NCI-H2171 (cell line): ENCODE measurements at regions not wholly inside any gene's neighbourhood (a gene's known extent, or its start where the extent isn't known, plus 50 kb on each side); places are given as distances from the start of the nearest gene placed in this dataset.

Source experiments
- DNase-seq: peaks from one replicate; lab custom pipeline; 2025; lab: John Stamatoyannopoulos, UW

GRCh38 chr5:165829504-165829903 is 2324.1 kb downstream of the MAT2B start:
- DNase-seq, result no peak

GRCh38 chr5:165834891-165835290 is 2329.5 kb downstream of the MAT2B start:
- DNase-seq, result no peak

GRCh38 chr5:165836046-165836445 is 2330.6 kb downstream of the MAT2B start:
- DNase-seq, result no peak

- DNase-seq, result no peak
Observed at GRCh38 chr5:165837286-165837685, 2331.9 kb downstream of the MAT2B start.

GRCh38 chr5:165844571-165844970 is 2339.2 kb downstream of the MAT2B start:
- no peak for DNase-seq

DNA sequence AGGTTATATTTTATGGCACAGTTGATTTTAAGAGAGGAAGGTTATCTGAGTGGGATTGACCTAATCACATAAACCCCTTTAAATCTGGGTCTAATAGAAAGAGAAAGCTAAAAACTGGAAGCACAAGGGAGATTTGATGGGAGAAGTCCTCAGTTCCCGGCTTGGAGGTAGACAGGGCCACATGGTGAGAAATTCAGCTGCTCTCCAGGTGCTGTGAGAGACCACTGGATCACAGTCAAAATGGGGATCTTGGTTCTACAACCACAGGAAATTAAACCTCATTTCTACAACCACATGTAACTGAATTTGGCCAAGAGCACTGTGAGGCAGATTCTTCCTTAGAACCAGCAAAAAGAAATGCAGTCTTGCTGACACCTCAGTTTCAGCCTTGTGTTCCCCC is 2352.7 kb downstream of the MAT2B start:
- no peak for DNase-seq

DNA sequence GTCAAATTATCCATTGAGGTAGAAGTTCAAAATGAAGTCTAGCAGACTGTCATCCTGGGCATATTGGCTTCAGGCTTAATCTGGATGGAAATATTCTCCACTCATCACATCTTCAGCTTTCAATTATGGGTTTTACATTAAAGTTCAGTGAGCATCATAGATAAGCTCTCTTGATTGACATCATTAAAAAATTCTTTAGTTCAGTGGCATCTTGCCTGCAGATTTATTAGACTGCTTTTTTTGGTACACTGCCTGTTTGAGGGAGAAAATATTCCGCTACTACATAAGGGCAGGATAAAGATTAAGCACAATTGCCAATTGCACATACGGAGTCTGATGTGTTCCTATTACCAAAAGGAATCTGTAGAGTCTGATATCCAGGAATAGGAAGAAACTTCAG is 2353.8 kb downstream of the MAT2B start:
- DNase-seq, result no peak

GRCh38 chr5:165863239-165863638 is 2357.8 kb downstream of the MAT2B start:
- DNase-seq, result no peak

DNA sequence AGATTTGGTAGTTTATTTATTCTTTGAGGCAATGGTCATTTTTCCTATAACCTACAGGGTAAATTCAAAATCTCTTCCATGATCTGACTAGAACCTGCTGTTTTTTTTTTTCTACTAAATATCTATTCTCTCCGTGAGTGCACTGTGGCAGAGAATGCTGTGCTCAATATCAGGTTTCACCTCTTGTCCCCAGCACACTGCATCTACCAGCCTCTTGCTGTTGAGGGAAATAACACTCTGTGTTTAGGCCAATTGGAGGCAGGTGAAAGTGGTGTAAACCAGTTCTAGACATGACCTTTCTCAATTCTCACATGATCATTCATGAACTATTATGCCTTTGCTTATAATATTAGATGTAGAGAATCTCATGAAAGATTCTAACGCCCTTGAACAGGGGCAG is 2365.9 kb downstream of the MAT2B start:
- DNase-seq, result no peak

DNA sequence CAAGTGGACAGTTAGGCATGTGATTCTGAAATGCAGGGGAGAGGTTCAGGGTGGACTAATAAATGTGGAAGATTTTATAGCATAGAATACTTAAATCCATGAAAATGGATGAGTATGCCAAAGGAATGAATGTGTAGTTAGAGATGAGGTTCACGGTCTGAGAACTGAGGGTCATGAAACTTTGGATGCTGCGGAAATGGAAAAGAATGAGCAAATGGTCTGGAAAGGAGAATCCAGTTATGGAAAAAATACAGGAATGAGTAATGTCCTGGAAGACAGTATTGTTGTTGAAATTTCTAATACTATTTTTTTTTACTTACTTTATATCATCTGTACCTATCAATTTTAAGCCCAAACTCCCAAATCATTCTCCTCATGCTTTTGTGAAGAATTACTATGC is 2369.4 kb downstream of the MAT2B start:
- no peak for DNase-seq

- no peak for DNase-seq
Observed at GRCh38 chr5:165876538-165876937, 2371.1 kb downstream of the MAT2B start.

DNA sequence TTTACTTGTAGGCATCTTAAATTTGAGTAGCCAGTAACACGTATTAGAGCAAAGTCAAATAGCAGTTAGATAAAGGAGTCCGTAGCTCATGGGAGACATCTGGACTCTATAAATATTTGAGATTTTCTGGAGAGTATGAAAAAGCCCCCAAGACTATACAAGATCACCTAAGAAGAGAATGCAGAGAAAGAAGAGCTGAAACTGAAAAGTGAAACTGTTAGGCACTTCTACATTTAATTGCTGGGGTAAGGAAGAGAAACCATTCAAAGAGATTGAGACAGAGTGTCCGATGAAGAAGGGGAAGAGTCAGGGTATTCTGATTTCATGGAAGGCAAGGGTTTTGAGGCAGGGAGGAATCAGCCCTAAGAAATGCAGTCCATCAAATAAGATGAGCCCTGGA is 2372.1 kb downstream of the MAT2B start:
- no peak for DNase-seq

DNA sequence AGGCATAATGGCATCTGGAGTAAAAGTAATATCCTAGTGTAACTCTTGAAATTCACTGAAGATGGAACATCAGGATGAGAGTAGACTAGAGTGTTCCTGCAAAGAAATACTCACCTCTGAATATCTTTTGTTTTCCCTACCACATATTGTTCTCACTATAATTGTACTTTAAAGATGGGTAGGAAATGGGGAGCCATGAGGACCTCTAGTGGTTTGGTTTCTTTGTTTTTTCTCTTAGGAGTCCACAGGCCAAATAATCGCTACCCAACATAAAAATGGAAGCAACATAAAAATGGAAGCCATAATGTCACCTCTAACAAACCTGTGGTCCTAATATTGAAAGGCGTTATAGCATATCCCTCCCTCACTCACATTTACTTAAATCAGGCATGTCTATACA is 2375.8 kb downstream of the MAT2B start:
- DNase-seq, result no peak

DNA sequence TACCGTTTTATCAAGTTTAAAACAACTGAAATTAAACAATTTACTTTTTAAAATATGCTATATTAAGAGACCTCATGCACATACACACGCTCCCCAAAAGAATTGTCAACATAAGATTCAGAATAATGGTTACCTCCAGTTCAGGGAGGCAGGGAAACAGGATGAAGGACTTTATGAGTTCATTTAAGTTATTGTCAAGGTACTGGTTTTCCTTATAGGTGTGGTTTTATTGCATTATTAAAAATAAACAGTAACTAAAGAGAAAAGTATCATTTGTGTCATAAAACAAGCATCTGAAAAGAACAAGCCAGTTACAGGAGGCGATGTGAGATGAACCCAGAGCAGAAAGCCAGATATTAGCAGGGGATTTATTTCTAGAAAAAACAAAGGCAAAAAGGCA is 2376.7 kb downstream of the MAT2B start:
- no peak for DNase-seq

- no peak for DNase-seq
Observed at GRCh38 chr5:165885623-165886350, 2380.4 kb downstream of the MAT2B start.

GRCh38 chr5:165887147-165887546 is 2381.7 kb downstream of the MAT2B start:
- no peak for DNase-seq

- no peak for DNase-seq
Observed at GRCh38 chr5:165892383-165892782, 2387.0 kb downstream of the MAT2B start.

DNA sequence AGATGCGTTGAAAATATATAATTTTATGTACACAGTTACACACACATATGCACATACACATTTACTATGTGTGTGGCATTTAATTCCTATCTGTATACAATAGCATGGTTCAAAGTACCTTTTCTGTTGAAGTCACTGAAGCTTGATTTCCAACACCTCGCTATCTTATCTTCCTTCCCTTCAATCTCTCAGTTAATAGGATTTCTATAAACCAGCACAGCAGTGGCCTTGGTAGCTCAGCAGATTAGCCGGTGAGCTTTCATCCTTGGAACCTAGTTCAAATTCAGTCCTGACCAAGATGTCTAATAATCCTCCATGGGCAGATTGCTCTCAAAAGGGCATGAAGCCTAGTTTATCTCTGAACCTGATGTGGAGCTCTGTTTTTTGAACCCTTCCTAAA is 2389.5 kb downstream of the MAT2B start:
- DNase-seq, result no peak

DNA sequence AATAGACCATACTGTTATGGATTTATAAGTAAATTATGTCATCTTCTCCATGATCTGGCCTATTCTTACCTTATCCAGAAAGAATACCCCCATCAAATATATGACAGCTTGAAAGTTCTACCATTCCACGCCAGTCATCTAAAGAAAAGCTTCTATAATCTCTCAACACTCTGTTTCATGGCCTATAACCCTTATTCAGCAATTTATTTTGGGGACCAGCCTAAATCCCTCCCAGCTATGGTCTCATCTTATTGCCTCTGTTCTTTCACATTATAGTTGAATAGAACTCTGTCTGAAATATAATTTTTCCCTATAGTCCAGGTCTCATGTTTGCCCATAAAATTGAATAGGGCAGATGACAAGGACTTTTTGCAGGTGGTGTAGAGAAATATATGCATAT is 2387.6 kb upstream of the WWC1 start:
- DNase-seq, result no peak

DNA sequence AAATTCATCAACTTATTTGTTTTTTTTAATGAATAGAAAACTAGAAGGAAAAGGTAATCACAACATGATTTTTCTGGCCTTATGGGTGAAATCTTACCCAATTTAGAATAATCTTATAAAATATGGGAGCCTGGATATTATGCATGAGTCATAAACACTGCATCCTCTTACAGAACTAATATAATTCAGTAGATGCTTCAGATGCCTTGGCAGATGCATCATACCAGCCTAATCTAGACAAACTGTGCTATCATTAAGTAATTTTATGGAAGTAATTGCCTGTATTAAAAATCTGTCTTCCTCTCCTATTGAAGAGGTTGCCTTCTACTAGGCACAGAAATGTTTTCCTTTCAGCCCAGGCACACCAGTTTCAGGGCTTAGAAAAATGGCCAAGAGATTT is 2384.6 kb upstream of the WWC1 start:
- DNase-seq, result no peak

DNA sequence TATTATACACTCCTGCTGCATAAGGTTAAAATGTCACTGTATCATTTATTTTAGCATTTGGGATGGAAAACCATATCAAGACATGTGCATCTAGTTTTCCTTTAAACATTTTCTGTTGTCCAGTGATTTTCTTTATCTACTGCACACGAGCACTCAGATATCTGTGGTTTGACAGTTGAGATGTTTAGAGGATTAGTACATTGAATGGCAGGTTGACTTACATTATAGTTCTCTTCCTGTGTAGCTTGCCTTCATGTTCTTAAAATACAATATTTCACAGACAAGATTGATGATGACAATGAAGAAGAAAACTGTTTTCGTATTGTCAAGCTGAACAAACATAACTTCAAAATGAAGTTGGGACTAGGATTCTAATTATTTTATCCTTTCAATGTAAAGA is 2378.4 kb upstream of the WWC1 start:
- DNase-seq, result no peak

DNA sequence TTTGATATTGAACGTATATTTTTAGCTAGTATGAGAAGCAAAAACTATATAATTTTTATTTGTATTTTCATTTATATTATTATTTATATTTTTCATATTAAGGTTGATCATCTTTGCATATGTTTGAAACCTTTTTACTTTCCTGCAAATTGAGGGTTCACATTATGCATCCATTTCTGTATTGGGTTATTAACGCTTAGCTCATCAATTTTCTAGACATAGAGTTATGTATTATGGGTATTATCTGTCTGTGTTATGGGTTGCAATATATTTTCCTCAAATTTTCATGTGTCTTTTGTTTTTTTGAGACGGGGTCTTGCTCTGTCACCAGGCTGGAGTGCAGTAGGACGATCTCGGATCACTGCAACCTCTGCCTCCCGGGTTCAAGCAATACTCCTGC is 2377.0 kb upstream of the WWC1 start:
- no peak for DNase-seq

GRCh38 chr5:165919196-165919595 is 2372.2 kb upstream of the WWC1 start:
- no peak for DNase-seq

DNA sequence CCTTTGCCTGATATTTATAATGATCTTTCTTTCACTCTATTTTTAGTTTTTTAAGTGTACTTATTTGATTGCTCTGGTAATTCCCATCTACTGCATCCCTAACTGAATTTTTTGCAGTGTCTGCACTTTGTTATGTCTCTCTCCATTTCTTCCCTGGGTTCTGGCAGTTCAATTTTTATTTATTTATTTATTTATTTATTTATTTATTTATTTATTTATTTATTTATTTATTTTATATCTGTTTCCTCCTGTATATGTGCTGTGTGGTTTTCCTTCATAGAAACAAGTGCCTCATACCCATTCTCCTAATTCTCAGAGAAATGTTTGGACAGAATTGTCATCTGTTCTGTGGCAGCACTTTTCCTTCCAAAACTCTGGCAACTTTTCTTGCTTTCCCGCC is 2370.8 kb upstream of the WWC1 start:
- no peak for DNase-seq

DNA sequence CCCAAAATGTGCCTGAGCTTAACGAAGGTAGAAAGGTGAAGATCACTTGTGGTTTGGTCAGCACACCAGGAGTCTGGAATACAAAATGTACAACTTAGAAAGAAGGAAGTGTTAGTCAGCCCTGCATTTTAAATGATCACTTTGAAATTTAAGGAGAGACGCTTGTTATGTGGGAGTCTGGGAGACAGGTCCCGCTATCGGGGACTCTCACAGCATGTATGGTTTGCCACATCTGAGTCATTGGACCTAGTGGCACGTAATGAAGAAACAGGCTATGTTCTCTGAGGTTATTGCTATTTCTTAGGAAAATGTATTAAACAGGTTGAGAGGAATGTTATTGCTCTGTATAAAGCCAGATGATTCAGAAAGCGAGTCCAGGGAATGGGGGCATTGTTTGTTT is 2362.5 kb upstream of the WWC1 start:
- no peak for DNase-seq
